GM13976 (cell line): ENCODE measurements at regions not wholly inside any gene's neighbourhood (a gene's known extent, or its start where the extent isn't known, plus 50 kb on each side); places are given as distances from the start of the nearest gene placed in this dataset.

Experiments
- DNase-seq: peaks from one replicate; pipeline ENCODE4 v3.0.0; 2012; ENCODE audit warnings: low spot score
- in situ Hi-C: fragments of 300-500 bp; cut with MboI; formaldehyde crosslinking; loops from one replicate; pipeline ENCODE4 v1.12.0; 2022; ENCODE audit warnings: low sequenced_read_pairs, mixed read lengths, inconsistent platforms; ENCODE audit not compliant: unreplicated experiment
- TF ChIP-seq, protein P1 (sequence below): IDR thresholded peaks from 2 replicates; pipeline ENCODE4 v1.5.1; 2012; ENCODE audit warnings: borderline replicate concordance, mild to moderate bottlenecking; ENCODE audit not compliant: insufficient read depth; ENCODE audit errors: extremely low read depth, missing control alignments, control extremely low read depth

DNA sequence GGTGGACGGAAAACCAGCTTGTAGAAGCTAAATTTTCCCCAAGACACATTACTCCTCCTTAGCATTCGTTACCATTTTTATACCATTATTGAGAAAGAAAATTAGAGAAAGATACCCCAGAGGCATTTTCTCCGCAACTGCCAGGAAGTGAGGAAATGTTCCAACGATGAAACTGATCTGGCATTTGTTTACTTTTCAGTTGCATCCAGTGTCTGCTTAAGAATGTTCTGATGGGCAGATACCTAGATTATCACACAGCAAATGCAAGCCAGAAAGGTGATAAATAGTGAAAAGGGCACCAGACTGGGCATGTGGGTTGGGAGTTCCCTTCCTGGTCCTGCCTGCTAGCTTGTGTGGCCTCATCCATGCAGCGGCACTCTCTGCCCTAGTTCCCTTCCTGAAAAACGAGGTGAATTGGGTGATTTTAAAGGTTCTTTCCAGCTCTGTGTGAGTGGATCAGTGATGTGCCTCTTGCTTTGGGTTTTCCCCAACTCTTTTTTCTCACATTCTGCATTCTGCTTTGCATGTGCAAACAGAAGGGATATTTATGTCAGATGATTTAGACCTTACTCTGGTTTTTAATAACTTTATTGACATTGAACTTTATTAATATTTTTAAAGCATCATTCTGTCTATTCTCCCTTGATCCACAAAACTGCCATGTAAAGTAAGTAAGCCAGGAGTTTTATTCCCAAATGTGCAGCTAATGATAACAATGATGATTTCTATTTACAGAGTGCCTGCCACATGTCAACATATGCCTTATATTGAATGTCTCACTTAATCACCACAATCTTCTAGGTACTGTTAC lies 139.6 kb downstream of the INSIG2 start:
- DNase-seq = peak; percentile 22
- TF ChIP-seq, protein P1, sequence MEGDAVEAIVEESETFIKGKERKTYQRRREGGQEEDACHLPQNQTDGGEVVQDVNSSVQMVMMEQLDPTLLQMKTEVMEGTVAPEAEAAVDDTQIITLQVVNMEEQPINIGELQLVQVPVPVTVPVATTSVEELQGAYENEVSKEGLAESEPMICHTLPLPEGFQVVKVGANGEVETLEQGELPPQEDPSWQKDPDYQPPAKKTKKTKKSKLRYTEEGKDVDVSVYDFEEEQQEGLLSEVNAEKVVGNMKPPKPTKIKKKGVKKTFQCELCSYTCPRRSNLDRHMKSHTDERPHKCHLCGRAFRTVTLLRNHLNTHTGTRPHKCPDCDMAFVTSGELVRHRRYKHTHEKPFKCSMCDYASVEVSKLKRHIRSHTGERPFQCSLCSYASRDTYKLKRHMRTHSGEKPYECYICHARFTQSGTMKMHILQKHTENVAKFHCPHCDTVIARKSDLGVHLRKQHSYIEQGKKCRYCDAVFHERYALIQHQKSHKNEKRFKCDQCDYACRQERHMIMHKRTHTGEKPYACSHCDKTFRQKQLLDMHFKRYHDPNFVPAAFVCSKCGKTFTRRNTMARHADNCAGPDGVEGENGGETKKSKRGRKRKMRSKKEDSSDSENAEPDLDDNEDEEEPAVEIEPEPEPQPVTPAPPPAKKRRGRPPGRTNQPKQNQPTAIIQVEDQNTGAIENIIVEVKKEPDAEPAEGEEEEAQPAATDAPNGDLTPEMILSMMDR = no peak
- in situ Hi-C loops = loop anchor here (10.0 kb wide), 1 partner anchor 627 kb away; no protein-coding TSS in a partner anchor

DNA sequence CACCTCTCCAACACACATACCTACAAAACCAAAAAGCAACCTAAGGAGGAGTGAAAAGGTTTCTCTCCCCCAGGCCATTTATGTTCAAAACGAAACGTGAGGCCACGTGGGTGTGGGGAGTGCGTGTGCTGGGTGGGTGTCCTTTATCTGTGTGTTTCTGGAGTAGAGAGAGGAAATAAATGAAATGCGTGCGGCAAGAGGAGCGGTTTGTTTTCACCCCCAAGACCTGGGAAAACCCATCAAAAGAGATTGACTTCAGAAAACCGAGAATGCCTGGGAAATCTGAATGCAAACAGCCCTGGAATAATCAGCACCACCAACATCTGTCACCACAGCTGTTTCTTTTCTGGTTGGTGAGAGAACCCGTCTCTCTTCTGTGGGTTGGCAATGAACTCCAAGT lies 137.4 kb downstream of the INSIG2 start:
- TF ChIP-seq, protein P1 = no peak
- in situ Hi-C loops = loop anchor here (10.0 kb wide), 1 partner anchor 629 kb away; no protein-coding TSS in a partner anchor
- no peak for DNase-seq

DNA sequence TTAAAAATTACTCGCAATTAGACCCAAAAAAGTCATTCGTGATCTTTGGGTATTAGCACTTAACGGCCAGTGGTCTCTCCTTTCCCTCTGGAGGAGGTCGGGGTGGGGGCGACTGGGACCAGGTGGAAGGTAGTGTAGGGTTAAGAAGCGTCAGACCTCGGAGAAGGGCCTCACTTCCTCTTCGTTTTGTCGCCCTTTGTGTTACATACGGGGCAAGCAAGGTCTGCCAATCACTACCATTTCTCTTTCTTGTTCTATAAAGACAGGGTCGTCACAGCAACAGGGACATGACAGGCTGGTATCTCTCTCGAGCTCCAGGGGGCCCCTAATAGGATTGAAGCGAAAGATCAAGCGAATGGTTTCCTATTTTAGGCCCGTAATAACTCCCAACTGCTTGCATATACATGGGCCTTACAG lies 136.6 kb downstream of the INSIG2 start:
- in situ Hi-C loops = loop anchor here (10.0 kb wide), 1 partner anchor 630 kb away; no protein-coding TSS in a partner anchor
- TF ChIP-seq, protein P1 = no peak
- DNase-seq = no peak

DNA sequence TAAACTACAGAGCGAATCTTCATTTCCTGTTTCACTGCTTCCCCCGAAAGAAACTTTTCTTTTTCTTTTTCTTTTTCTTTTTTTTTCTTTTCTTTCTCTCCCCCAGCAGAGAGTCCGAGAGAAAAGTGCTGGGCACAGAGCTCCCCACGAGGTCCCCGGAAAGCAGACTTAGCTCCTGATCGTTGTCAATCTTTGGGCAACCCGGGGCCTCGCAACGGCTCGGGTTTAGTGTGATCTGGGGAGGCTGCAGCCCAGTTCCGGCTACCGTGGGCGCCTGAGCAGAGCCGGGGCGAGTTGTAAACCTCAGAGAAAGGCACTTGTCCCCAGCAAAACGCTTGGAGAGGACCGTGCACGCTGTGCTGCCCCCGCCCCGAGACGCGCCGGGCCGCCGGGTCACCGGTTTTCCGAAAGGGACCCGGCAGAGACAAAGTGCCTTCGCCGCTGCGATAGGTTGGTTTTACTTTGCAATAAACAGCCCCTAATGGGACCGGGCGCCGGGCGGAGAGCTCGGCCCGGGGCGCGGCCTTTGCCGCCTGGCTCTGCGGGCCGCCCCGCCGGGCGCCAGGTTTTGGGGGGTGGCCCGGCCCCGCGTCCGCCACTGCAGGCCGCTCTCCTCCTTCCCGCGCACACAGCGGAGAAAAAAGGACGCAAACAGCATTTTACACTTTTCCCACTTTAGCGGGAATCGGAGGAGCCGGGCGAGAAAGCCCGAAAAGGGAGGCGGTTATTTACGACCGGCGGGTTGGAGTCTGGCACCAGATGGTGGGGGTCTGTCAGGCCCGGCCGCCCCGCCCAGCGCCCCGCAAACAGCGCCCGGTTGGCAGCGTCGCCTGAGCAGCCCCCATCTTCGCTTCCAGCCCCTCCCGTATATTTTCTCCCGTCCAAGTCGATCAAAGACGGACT lies 136.0 kb downstream of the INSIG2 start:
- in situ Hi-C loops = loop anchor here (10.0 kb wide), 1 partner anchor 631 kb away; no protein-coding TSS in a partner anchor
- TF ChIP-seq, protein P1 = no peak
- DNase-seq = peak; percentile 67

DNA sequence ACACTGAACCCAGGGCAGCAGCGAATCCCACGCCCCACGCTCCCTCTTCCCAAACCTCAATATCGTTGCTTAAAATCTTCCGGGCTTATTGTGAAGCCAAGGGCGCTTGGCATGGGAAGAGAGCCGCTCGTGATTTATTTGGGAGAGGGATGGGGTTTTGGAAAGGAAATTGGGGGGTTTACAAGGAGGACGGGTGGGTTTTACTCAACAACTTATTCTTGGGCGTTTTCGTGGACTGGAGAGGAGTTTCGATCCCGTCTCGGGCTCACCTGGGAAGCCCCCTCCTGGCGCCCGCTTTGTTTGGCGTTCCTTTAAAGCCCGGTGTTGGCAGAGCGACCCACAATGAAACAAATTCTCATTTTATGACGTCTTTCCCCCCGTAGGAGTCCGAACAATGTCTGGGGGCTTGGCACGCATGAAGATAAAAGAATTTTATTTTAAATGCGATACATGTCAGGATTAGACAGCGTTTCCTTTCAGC lies 135.3 kb downstream of the INSIG2 start:
- DNase-seq = no peak
- in situ Hi-C loops = loop anchor here (10.0 kb wide), 1 partner anchor 631 kb away; no protein-coding TSS in a partner anchor
- TF ChIP-seq, protein P1 = no peak
